NCI-H187 (cell line): ENCODE measurements at regions not wholly inside any gene's neighbourhood (a gene's known extent, or its start where the extent isn't known, plus 50 kb on each side); places are given as distances from the start of the nearest gene placed in this dataset.
"Not testable (repeated sequence)": the region's sequence is repeated elsewhere in the genome, so short reads cannot be mapped to it uniquely, and the experiment has no call there.

Experiments used
- DNase-seq, 2 experiments: peaks; one replicate each; lab custom pipeline; 2025; lab: John Stamatoyannopoulos, UW

DNA sequence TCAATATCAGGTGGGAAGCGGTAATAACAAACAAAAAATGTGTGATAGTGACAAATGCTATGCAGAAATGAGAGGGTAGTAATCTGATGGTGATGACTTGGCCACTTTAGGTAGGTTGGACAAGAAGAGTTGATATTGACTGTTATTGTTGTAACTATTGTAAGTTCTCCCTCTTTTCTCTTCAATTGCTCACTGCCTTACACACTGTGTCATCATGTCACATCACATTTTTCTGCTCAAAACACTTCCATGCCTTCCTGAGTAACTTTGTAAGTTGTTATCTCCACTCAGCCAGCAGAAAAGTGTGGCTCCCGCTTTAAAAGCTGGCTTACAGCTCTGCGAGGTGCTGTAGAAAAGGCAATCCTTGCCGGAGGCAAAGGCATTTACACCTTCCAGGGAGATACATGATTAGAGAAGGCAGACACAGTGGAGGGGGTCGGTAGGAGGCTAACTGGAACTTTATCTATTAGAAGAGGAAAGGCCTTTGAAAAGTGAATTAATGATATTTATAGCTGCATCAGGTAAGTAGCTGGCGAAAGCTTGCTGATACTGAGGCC, 85.2 kb upstream of the CLINT1 start:
- no peak for DNase-seq

DNA sequence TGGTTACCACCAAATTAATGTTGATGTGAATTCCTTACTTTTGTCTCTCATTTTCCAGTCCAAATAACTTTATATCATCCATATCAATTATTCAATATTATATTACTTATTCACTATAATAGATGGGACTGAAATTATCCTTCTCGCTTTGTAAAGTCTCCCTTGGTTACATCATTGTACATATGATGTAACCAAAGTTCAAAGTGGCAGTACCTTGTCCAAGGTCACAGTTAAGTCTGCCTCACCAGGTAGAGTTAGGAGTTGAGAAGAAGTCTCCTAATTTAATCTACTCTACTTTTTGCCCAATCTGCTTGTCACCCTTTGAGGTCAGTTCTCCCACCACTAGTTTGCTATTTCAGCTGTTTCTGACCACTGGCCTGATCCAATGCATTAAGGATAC, 83.7 kb upstream of the CLINT1 start:
- no peak for DNase-seq

DNA sequence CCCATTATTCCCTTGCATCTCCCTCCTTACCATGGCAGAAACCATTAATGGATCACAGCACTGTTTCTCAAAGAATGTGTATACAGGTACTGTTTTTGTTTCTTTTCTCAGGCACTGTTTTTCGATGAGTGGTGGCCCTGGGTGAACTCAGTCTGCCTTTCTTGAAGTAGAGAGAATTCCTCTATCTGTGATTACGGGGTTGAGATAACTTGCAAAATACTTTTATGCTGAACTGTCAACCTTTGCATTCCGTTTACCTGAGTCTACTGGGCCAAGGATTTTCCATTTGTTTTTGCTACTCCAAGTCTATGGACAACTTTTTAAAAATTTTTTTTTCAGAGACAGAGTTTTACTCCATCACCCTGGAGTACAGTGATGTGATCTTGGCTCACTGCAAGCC, 82.7 kb upstream of the CLINT1 start:
- no peak for DNase-seq

DNA sequence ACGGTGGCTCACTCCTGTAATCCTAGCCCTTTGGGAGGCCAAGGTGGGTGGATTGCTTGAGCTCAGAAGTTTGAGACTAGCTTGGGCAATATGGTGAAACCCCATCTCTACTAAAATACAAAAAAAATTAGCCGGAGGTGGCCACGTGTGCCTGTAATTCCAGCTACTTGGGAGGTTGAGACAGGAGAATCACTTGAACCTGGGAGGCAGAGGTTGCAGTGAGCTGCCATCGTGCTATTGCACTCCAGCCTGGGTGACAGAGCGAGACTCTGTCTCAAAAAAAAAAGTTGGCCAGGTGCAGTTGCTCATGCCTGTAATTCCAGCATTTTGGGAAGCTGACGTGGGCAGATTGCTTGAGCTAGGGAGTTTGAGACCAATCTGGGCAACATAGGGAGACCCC, 79.2 kb upstream of the CLINT1 start:
- not testable (repeated sequence) for DNase-seq

DNA sequence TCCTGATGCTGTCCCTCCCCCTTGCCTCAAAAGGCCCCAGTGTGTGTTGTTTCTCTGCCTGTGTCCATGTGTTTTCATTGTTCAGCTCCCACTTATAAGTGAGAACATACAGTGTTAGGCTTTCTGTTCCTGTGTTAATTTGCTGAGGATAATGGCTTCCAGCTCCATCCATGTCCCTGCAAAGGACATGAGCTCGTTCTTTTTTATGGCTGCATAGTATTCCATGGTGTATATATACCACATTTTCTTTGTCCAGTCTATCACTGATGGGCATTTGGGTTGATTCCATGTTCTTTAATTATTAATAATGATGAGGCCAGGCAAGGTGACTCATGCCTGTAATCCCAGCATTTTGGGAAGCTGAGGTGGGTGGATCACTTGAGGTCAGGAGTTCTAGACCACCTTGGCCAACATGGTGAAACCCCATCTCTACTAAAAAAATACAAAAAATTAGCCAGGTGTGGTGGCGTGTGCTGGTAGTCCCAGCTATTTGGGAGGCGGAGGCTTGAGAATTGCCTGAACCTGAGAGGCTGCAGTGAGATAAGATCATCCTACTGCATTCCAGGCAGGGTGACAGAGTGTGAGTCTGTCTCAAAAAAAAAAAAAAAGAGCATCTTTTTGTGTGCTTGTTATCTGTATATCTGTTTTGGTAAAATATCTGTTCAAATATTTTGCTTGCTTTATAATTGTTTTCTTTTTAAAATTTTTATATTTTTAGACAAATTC, 78.0 kb upstream of the CLINT1 start:
- DNase-seq = not testable (repeated sequence)

DNA sequence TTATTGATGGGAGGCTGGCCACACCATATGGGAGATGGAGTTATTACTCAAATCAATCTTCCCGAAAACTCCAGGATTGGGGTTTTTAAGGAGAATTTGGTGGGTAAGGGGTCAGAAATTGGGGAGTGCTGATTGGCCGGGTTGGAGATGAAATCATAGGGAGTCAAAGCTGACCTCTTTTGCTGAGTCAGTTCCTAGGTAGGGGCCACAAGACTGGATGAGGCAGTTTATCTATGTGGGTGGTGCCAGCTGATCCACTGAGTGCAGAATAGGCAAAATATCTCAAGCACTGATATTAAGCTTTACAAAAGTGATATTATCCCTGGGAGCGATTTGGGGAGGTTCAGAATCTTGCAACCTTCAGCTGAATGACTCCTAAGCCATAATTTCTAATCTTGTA, 75.7 kb upstream of the CLINT1 start:
- no peak for DNase-seq

DNA sequence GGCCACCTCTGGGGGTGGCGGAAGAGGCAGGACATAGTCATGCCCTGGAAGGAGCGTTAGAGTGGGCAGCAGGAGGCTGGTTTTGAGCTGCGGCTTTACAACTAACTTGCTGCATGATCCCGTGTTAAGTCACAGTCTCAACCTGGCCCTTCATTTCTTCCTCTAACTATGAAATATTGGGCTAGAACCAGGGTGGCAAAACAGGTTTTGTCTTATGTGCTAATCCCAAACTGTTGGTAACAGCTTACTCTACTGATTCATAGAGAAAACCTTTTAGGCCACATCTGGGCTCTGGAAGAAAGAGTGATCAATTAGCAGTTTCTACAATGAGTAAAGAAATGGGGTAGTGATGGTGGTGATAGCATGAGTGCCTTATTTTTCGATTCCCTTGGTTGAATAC, 74.1 kb upstream of the CLINT1 start:
- no peak for DNase-seq

DNA sequence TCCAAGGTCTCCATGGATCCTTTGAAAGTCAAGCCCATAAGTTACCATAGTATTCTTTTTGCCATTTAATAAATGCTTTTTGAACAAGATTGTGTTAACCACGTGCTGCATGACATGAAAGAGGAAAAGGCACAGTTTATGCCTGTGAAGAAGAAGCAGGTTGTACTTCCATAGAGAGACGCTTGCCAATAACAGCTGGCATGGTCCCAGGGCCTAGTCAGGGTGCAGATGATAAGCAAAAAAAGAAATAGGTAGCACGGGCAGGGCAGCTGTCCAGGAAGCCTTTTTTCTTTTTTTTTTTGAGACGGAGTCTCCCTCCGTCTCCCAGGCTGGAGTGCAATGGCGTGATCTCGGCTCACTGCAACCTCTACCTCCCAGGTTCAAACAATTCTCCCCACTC, 71.8 kb upstream of the CLINT1 start:
- no peak for DNase-seq

DNA sequence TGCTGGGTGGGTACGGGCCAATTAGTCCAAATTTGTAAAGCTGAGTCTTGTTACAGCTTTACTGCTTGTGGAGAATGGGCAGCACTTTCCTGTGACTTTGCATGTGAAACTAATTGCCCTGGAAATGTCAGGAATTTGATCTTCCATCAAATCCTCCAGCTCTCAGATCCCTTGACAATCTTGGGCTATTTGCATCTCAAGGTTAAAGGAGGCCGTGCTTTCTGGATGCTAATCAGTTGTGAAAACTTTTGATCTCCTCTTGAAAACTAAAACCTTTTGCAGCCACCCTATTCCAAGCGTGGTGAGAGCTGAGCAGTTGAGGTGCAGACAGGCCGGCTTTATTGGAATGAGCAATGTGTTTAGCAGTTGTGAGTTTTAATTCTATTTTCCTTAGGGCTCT, 68.0 kb upstream of the CLINT1 start:
- no peak for DNase-seq

DNA sequence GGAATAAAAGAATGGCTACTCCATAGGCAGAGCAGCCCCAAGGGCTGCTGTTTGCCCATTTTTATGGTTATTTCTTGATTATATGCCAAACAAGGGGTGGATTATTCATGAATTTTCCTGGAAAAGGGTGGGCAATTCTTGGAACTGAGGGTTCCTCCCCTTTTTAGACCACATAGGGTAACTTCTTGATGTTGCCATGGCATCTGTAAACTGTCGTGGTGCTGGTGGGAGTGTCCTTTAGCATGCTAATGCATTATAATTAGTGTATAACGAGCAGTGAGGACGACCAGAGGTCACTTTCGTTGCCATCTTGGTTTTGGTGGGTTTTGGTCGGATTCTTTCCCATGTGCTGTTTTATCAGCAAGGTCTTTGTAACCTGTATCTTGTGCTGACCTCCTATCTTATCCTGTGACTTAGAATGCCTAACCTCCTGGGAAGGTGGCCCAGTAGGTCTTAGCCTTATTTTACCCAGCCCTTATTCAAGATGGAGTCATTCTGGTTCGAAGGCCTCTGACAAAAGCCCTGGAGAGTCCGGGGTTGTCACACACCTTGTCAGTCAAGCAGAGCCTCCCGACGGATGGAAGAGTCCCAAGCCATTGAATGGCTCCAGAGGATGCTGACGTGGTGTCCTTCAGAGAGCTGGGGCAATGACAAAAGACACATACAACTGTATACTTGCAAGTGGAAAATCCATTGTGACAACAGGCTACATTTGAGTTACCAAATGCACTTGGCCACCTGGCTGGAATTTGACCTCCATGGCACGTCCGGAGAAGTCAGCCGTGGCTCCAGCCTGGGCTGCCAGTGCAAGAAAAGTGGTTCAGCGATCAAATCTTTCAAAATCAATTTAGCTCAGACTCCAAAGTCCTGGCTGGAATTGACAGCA, 67.1 kb upstream of the CLINT1 start:
- DNase-seq = no peak

DNA sequence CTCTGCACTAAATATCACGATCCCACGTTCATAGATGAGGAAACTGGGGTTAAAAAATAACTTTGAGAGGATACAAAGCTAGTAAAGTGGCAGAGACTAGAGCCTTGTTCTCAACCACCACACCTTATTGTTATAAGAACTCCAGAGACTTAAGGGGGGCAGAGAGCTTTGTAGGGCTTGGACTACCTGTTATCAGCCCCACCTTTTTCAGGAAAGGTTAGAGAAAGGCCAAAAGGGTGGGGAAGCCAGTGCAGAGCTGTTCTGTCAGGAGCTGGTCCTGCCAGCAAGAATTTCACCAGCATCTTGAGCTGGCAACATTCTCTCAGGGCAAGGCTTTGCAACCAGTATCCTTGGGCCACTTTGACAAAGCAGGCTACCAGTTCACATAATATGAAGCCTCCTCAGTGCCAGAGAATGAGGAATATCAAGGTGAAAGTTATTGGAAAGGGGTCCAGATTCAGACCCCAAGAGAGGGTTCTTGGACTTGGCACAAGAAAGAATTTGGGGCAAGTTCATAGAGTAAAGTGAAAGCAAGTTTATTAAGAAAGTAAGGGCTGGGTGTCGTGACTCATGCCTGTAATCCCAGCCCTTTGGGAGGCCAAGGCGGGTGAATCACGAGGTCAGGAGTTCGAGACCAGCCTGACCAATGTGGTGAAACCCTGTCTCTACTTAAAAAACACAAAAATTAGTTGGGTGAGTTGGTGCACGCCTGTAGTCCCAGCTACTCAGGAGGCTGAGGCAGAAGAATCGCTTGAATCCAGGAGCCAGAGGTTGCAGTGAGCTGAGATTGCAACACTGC, 66.2 kb upstream of the CLINT1 start:
- DNase-seq = no peak

DNA sequence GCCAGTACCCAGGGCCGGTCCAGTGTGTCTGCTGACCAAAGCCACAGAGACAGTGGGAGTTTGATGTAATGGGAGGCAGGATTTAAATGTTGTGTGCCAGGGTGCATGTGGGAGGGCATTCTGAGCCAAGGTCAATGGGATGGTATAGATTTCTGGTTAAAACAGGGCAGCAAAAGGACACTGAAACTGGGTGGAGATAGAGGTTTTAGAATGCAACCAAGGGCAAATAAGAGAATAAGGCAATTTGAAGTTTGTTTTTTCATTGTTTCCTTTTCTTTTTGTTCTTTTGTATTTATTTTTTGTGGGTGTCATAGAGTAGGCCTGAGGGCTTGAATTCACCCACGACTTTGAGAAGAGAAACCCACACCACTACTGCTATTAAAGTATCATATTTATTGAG, 65.5 kb upstream of the CLINT1 start:
- no peak for DNase-seq

DNA sequence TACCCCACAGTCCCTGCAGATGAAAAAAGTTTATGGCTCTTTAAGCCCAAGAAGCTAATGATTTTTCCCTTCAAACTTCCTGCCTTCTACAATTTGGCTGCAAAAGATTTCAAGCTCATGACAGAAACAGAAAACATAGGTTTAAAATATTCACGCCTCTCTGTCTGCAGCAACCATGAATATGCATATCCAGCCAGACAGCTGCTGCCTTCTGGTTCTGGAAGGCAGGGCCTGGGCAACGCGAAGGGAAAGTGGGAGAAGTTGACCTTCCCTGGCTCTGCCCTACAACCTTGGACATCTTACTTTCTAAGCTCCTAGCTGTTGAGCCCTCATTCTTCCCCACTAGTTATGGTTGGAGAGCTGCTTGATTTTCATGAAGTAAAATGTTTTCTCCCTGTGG, 64.8 kb upstream of the CLINT1 start:
- DNase-seq = no peak

DNA sequence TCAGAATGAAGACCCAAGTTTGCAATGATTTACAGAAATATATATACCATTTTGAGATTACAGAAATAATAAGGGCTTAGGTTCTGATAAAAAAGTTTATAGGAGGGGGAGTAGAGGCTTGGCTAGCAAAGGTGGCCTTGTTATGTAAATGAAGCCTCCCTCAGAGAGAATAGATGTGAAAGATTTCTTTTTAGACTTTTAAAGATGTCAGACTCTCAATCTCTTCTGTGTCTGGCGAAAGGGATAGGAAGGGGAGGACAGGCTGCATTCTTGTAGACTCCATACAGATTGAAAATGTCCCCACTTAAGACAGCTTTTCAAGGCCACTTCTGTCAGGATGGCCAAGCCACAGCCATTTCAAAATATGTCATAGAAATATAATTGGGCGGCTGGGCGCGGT, 63.1 kb upstream of the CLINT1 start:
- no peak for DNase-seq

DNA sequence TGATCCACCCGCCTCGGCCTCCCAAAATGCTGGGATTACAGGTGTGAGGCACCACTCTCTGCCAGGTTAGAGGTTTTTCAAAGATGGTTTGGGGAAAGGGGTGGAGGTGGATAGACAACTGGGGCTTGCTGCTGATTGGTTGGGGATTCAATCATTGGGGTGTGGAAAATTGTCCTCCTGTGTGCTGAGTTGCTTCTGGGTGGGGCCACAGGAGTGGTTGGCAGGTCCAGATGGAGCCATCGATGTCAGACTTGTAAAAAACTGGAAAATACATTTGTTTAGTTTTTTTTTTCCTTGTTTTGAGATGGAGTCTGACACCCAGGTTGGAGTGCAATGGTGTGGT, 61.9 kb upstream of the CLINT1 start:
- DNase-seq = no peak

DNA sequence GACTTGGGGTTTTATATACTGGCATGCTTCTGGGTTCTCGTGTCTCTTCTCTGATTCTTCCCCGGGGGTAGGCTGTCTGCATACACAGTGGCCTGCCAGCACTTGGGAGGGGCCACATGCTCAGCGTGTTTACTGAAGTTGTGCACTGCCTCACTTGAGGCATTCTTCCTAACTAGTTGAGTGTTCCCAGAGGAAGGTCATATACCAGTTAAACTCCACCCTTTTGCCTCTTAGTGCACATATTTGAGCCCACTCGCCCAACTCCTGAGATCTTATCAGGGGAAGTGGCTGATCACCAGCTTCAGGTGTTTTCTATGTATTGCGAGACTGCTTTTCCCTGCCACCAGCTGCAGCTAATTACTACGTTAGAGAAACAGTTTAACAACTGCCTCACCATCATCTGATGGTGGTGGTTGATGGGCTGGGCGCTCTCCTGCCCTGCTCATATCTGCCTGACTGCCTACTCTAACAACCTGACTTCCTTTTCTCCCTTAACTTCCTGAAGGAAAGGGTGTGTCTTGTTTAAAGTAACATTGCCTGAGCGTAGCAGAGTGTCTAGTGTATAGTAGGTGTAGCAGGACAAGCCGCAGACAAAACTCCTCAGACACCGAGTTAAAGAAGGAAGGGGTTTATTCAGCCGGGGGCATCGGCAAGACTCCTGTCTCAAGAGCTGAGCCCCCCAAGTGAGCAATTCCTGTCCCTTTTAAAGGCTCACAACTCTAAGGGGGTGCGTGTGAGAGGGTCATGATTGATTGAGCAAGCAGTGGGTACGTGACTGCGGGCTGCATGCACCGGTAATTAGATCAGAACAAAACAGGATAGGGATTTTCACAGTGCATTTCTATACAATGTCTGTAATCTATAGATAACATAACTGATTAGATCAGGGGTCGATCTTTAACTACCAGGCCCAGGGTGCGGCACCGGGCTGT, 60.1 kb upstream of the CLINT1 start:
- no peak for DNase-seq

DNA sequence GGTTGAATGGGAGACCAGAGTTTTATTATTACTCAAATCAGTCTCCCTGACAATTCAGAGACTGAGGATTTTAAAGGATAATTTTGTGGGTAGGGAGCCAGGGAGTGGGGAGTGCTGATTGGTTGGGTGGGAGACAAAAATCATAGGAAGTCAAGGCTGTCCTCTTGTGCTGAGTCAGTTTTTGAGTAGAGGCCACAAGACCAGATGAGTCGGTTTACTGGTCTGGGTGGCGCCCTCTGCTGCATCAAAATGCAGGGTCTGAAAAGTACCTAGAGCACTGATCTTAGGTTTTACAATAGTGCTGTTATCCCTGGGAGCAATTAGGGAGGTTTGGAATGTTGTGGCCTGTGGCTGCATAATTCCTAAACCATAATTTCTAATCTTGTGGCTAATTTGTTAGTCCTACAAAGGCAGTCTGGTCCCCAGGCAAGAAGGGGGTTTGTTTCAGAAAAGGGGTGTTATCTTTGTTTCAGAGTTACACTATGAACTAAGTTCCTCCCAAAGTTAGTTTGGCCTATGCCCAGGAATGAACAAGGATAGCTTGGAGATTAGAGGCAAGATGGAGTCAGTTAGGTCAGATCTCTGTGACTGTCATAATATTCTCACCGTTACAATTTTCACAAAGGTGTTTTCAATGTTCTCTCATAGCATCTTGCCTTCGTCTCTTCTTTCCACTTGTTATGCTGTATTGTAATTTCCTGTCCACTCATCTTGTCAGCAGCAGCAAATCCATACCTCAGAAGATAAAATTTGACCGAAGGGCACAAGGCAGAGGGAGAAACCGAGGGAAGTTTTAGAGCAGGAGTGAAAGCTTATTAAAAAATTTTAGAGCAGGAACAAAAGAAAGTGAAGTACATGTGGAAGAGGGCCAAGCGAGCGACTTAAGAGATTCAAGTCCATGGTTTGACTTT, 59.2 kb upstream of the CLINT1 start:
- DNase-seq = no peak

DNA sequence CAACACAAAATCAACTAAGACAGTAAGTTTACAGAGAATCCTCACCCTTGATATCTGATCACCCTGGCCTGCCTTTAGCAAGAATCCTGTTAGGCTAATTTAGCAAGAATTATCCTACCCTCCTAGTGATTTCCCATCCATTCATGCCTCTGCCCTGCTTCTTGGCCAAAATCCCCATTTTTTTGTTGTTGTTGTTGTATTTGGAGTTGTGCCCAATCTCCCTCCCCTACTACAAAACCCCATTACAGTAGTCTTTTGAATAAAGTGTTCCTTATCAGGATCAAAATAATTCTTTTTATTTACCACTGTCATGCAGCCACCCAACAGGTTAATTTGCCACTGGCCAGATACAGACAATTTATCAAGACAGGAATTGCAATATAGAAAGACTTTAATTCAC, 58.5 kb upstream of the CLINT1 start:
- DNase-seq = no peak

DNA sequence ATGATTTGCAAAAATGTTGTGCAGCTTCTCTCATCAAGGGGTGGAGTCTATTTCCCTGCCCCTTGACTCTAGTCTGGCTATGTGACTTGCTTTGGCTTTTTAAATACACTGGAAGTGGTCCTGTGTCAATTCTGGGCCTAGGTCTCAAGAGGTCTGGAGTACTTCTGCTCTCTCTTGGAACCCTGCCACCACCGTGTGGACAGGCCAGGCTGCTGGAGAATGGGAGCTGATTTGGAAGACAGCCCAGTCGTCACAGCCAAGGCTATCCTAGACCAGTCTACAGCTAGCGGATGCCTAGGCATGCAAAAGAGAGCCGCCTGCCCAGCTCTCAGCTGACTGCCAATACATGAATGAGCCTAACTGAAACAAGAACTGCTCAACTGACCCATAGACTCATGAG, 56.7 kb upstream of the CLINT1 start:
- DNase-seq = peak in 1 of 2 experiments; percentile 52

DNA sequence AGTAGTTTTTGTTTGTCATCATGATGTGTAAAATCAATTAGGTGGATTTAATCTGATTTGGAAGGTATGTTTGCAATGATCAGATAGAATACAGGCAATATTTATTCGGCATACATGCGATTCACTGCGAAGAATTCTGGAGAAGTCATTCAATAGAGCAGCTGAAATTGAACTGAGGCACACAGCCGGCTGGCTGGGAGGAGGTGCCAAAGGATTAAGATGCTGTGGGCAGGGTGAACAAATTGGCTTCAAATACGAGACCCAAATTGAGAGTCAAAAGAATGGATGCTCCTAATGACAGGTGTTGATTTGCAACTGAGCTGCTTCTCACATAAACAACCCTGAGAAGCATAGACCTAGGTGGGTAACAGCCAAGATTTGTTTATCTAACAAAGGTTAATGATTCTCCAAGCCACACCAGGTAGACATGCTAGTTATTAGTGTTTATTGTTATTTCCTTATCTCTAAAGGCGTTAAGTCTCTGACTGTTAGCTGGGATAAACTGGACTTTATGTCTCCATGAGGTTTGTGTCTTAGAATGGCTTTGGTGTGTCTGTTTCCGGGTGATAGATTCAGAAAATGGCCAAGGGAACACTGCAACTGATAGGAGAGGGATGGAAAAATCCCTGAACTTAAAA, 55.3 kb upstream of the CLINT1 start:
- DNase-seq = no peak
